Kidney epithelial cell (primary cell): ENCODE measurements at regions not wholly inside any gene's neighbourhood (a gene's known extent, or its start where the extent isn't known, plus 50 kb on each side); places are given as distances from the start of the nearest gene placed in this dataset.

Experiments used
- DNase-seq: peaks from one replicate; pipeline ENCODE4 v3.0.0-alpha.2; 2010; ENCODE audit warnings: low read depth
- H3K27me3 ChIP-seq: 2 replicates; pipeline ENCODE4 v1.6.0; 2011; ENCODE audit warnings: low read length; ENCODE audit not compliant: control insufficient read depth, insufficient read depth
- H3K36me3 ChIP-seq: 2 replicates; pipeline ENCODE4 v1.5.1; 2011; ENCODE audit warnings: low read length; ENCODE audit not compliant: control insufficient read depth, insufficient read depth
- H3K4me3 ChIP-seq: 2 replicates; pipeline ENCODE4 v1.5.1; 2011; ENCODE audit warnings: low read depth, mild to moderate bottlenecking, control low read depth, low read length
- TF ChIP-seq, protein P1 (sequence below): IDR thresholded peaks from 2 replicates; pipeline ENCODE4 v1.5.1; 2011; ENCODE audit warnings: mild to moderate bottlenecking, moderate library complexity, low read length, control low read depth, inconsistent platforms; ENCODE audit not compliant: insufficient read depth, poor library complexity, severe bottlenecking

DNA sequence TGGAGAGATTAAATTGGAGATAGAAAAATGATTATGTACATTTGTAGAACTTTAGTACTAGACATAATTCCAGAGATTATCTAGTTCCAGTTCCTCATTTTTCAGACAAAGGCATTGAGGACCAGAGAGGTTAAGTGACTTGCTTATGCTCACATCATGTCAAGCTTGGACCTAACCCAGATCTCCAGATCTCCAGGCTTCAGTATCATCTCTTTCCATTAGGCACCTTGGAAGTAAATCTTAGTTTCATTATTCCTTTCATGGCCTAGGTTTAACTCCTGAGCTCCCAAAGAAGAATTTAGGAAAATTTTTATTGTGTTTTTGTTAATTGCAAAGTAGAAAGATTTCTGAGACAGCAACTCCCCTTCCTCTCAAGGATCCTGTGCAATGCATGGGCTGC, 148.8 kb downstream of the GATB start:
- Histone ChIP-seq H3K27me3 (no peaks in the 10 kb centered on the region), H3K4me3 (no peak overlapping the region)

GRCh38 chr4:151613290-151613689, 147.5 kb downstream of the GATB start:
- DNase-seq: no peak

More for the DNA sequence above, 148.8 kb downstream of the GATB start:
- DNase-seq: no peak
- TF ChIP-seq, protein P1, sequence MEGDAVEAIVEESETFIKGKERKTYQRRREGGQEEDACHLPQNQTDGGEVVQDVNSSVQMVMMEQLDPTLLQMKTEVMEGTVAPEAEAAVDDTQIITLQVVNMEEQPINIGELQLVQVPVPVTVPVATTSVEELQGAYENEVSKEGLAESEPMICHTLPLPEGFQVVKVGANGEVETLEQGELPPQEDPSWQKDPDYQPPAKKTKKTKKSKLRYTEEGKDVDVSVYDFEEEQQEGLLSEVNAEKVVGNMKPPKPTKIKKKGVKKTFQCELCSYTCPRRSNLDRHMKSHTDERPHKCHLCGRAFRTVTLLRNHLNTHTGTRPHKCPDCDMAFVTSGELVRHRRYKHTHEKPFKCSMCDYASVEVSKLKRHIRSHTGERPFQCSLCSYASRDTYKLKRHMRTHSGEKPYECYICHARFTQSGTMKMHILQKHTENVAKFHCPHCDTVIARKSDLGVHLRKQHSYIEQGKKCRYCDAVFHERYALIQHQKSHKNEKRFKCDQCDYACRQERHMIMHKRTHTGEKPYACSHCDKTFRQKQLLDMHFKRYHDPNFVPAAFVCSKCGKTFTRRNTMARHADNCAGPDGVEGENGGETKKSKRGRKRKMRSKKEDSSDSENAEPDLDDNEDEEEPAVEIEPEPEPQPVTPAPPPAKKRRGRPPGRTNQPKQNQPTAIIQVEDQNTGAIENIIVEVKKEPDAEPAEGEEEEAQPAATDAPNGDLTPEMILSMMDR: no peak
- no peaks in the 10 kb centered on the region for H3K36me3 ChIP-seq

DNA sequence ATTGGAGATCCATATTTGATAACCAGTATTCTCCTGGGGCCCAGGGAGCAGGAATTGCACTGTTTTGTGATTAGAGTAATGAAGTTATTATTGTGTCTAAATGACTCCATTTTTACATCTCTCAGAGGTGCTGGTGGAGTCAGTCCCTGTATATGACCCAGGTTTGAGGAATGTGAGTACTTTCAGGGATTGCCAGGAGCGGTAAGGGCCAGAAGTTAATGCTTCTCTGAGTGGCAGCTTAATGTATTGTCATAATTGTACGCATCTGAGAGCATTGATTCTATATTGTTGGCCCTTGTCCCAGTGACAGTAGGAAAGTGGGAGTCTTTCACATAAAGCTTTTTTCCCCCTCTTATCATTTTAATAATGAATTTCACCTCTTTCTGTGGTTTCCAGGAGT, 146.2 kb downstream of the GATB start:
- TF ChIP-seq, protein P1: no peak
- no peak for DNase-seq
- Histone ChIP-seq H3K4me3 (no peak overlapping the region), H3K27me3 (no peaks in the 10 kb centered on the region), H3K36me3 (no peaks in the 10 kb centered on the region)

More at GRCh38 chr4:151613290-151613689, 147.5 kb downstream of the GATB start:
- TF ChIP-seq, protein P1: no peak
- no peaks in the 10 kb centered on the region for H3K36me3 ChIP-seq
- no peak overlapping the region for H3K4me3 ChIP-seq
- H3K27me3 ChIP-seq: no peaks in the 10 kb centered on the region

DNA sequence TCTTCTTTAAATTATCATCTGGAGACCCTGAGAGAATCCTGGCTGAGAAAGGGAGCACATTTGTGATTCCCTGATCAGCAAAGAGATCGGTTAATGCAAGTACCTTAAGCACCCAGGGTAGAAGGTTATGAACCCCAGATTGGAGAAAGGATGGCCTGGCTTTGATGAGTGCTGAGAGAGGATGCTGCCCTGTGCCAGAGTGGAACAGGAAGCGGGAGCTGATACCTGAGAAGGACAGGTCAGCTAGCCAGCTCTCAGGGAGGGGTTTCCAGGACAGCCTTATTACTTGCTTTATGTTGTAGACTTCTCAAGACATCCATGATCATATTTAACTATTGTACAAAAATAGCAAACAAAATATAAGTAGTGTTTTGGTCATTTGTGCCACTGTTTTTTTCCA, 141.9 kb downstream of the GATB start:
- no peak for DNase-seq
- H3K36me3 ChIP-seq: no peaks in the 10 kb centered on the region
- TF ChIP-seq, protein P1: no peak
- no peak overlapping the region for H3K4me3 ChIP-seq
- no peaks in the 10 kb centered on the region for H3K27me3 ChIP-seq

GRCh38 chr4:151620066-151620465, 140.7 kb downstream of the GATB start:
- H3K27me3 ChIP-seq: no peaks in the 10 kb centered on the region
- no peak overlapping the region for H3K4me3 ChIP-seq
- TF ChIP-seq, protein P1: no peak
- no peak for DNase-seq
- H3K36me3 ChIP-seq: no peaks in the 10 kb centered on the region
